ENCODE measurements at regions not wholly inside any gene's neighbourhood (a gene's known extent, or its start where the extent isn't known, plus 50 kb on each side); places are given as distances from the start of the nearest gene placed in this dataset.
"Not testable (repeated sequence)": the region's sequence is repeated elsewhere in the genome, so short reads cannot be mapped to it uniquely, and the experiment has no call there.

GRCh38 chr17:51439395-51440229 lies 179.3 kb downstream of the UTP18 start:
- DNase-seq, result no peak

- DNase-seq, result no peak
These were observed 181.1 kb downstream of the UTP18 start for GRCh38 chr17:51441431-51441830.

- no peak for DNase-seq
These were observed 181.9 kb downstream of the UTP18 start for GRCh38 chr17:51442088-51442865.

- DNase-seq, result no peak
These were observed 183.3 kb downstream of the UTP18 start for GRCh38 chr17:51443646-51444045.

- no peak for DNase-seq
These were observed 185.6 kb downstream of the UTP18 start for GRCh38 chr17:51445946-51446345.

- no peak for DNase-seq
These were observed 194.2 kb downstream of the UTP18 start for GRCh38 chr17:51454456-51454978.

- DNase-seq, result no peak
These were observed 194.9 kb downstream of the UTP18 start for GRCh38 chr17:51455211-51455610.

- DNase-seq, result no peak
These were observed 195.6 kb downstream of the UTP18 start for GRCh38 chr17:51455931-51456330.

GRCh38 chr17:51456942-51457341 lies 196.6 kb downstream of the UTP18 start:
- no peak for DNase-seq

GRCh38 chr17:51461578-51462004 lies 201.2 kb downstream of the UTP18 start:
- no peak for DNase-seq

- DNase-seq, result no peak
These were observed 203.0 kb downstream of the UTP18 start for GRCh38 chr17:51463353-51463752.

- DNase-seq, result no peak
These were observed 207.0 kb downstream of the UTP18 start for GRCh38 chr17:51467336-51467735.

- no peak for DNase-seq
These were observed 212.4 kb downstream of the UTP18 start for GRCh38 chr17:51472670-51473205.

GRCh38 chr17:51474764-51475163 lies 214.4 kb downstream of the UTP18 start:
- DNase-seq, result no peak

- DNase-seq, result no peak
These were observed 215.4 kb downstream of the UTP18 start for GRCh38 chr17:51475730-51476129.

GRCh38 chr17:51479303-51479702 lies 219.0 kb downstream of the UTP18 start:
- DNase-seq, result no peak

GRCh38 chr17:51481370-51481769 lies 221.0 kb downstream of the UTP18 start:
- no peak for DNase-seq

GRCh38 chr17:51482248-51482647 lies 221.9 kb downstream of the UTP18 start:
- DNase-seq, result not testable (repeated sequence)

- DNase-seq, result no peak
These were observed 225.7 kb downstream of the UTP18 start for GRCh38 chr17:51486091-51486490.

GRCh38 chr17:51486885-51487520 lies 226.7 kb downstream of the UTP18 start:
- DNase-seq, result no peak

- DNase-seq, result no peak
These were observed 227.6 kb downstream of the UTP18 start for GRCh38 chr17:51487947-51488346.

- DNase-seq, result no peak
These were observed 231.1 kb downstream of the UTP18 start for GRCh38 chr17:51491416-51491815.

GRCh38 chr17:51493206-51493605 lies 232.9 kb downstream of the UTP18 start:
- DNase-seq, result no peak
